GM12874 (cell line): ENCODE measurements at regions not wholly inside any gene's neighbourhood (a gene's known extent, or its start where the extent isn't known, plus 50 kb on each side); places are given as distances from the start of the nearest gene placed in this dataset.

Source experiments
- CTCF ChIP-seq: IDR thresholded peaks from 2 replicates; pipeline ENCODE4 v1.5.1; 2011; ENCODE audit warnings: low read depth, mild to moderate bottlenecking, control low read depth, low read length, moderate library complexity; ENCODE audit not compliant: insufficient read depth

DNA sequence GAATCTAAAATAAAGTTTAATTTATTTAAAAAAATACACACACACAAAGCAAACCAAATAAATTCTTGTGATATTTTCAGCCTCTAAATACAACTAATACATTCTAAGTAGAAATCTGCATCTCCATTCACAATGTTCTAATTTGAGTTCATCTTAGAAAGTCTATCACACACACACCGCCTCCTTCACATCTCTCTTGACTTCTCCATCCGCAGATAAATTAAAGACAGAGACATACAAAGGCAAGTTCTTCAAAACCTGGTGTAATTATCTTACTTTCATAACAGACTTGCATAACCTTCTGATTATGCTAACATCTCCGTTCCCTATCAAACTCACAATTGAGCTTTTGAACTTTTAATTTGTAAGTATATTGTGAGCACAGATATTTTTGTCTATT is 657.3 kb downstream of the VGLL3 start:
- TF ChIP-seq CTCF = no peak

GRCh38 chr3:86303935-86304334 is 687.0 kb downstream of the VGLL3 start:
- TF ChIP-seq CTCF = no peak

- TF ChIP-seq CTCF = no peak
These were observed 708.7 kb downstream of the VGLL3 start for GRCh38 chr3:86282106-86282787.

- TF ChIP-seq CTCF = no peak
These were observed 721.4 kb downstream of the VGLL3 start for GRCh38 chr3:86269364-86270155.

- TF ChIP-seq CTCF = no peak
These were observed 732.9 kb downstream of the VGLL3 start for GRCh38 chr3:86257955-86258641.

- TF ChIP-seq CTCF = no peak
These were observed 736.5 kb downstream of the VGLL3 start for GRCh38 chr3:86254480-86254879.

- no peak for TF ChIP-seq CTCF
These were observed 739.2 kb downstream of the VGLL3 start for GRCh38 chr3:86251781-86252180.
